Heart right ventricle (tissue), 16 donors: ENCODE measurements at regions not wholly inside any gene's neighbourhood (a gene's known extent, or its start where the extent isn't known, plus 50 kb on each side); places are given as distances from the start of the nearest gene placed in this dataset.
"Not testable (repeated sequence)": the region's sequence is repeated elsewhere in the genome, so short reads cannot be mapped to it uniquely, and the experiment has no call there.

Source experiments
- ATAC-seq, 8 donors: fragments of 200-7000 bp; cut with Tn5 transposase; one replicate each; pipeline ENCODE4 v1.9.1; 2020; ENCODE audit warnings: mild to moderate bottlenecking in 8 of 8, moderate library complexity in 8 of 8, moderate number of reproducible peaks in 1 of 8
- DNase-seq, 2 donors: peaks; one replicate each; pipeline ENCODE4 v3.0.0-alpha.2; 2020
- H3K27ac ChIP-seq, 10 donors: fragments of 200-600 bp; sonication (generic) in 2 of 10; one replicate each; pipeline versions ENCODE4 v1.5.0 to v1.8.0; 2020 to 2022; ENCODE audit warnings: mild to moderate bottlenecking in 3 of 10
- H3K27me3 ChIP-seq, 7 donors: fragments of 200-600 bp; one replicate each; pipeline ENCODE4 v1.8.0; 2021 to 2022; ENCODE audit warnings: mild to moderate bottlenecking in 2 of 7
- H3K36me3 ChIP-seq, 9 donors: fragments of 200-600 bp; sonication (generic) in 1 of 9; one replicate each; pipeline versions ENCODE4 v1.5.0 to v1.8.0; 2020 to 2022; ENCODE audit warnings: mild to moderate bottlenecking in 2 of 9
- H3K4me1 ChIP-seq, 9 donors: fragments of 200-600 bp; sonication (generic) in 1 of 9; one replicate each; pipeline versions ENCODE4 v1.5.0 to v1.8.0; 2020 to 2022; ENCODE audit warnings: mild to moderate bottlenecking in 4 of 9
- H3K4me3 ChIP-seq, 10 donors: fragments of 200-600 bp; sonication (generic) in 2 of 10; one replicate each; pipeline versions ENCODE4 v1.5.0 to v1.8.0; 2020 to 2022; ENCODE audit warnings: mild to moderate bottlenecking in 7 of 10, moderate library complexity in 2 of 10
- H3K9me3 ChIP-seq, 11 donors: fragments of 200-600 bp in 10 of 11; sonication (generic) in 2 of 11; one replicate each; pipeline versions ENCODE4 v1.5.0 to v1.8.0; 2013 to 2022; ENCODE audit warnings: mild to moderate bottlenecking in 2 of 11, control low read depth in 1 of 11, moderate library complexity in 1 of 11
- CTCF ChIP-seq, 9 donors: fragments of 200-600 bp; sonication (generic) in 2 of 9; IDR thresholded peaks; one replicate each; pipeline versions ENCODE4 v1.5.0 to v1.8.0; 2021 to 2022; ENCODE audit warnings: antibody characterized with exemption in 9 of 9, mild to moderate bottlenecking in 5 of 9, moderate library complexity in 1 of 9
- WGBS, 2 donors: extraction: QIAGEN DNeasy Blood & Tissue Kit; methylation state at CpG; one replicate each; pipeline ENCODE4 v1.1.7; 2013; ENCODE audit warnings: inconsistent platforms in 1 of 2; 5-methylcytosine and 5-hydroxymethylcytosine counted together
- intact Hi-C, 10 donors: fragments of 100-400 bp; cut with DNase I; formaldehyde crosslinking; loops; one replicate each; pipeline versions ENCODE4 v1.11.1 to v1.14.2; 2022
- donor health status: Arrhythmogenic right ventricular cardiomyopathy.
- donor health status: ischemic (EF 13 %, LVEDD 7.1; RV severe dilation, severe dysfunction).
- donor health status: healthy with polysubstance abuse.
- donor health status: DM: no; HTN: yes; CAD: no.
- donor health status: DM: no; HTN: no; CAD: no.
- donor health status: ischemic (EF 25% LVEDD 6.9; RV normal size, moderate dysfunction).
- donor health status: ischemic (EF 25% LVEDD 5.7; RV mildly dilated, moderate dysfunction).
- donor health status: healthy.
- donor health status: DM: yes; HTN: yes; CAD: no.
- donor health status: Ischemic cardiomyopathy.
- donor health status: ischemic (EF 35%, LVEDD 5.7; RV mildly dilated, moderate dysfunction).
- donor health status: nonischemic (EF 11% LVEDD 7.7; RV severe dilation, severe dysfunction).
- donor health status: DM: yes; HTN: yes; CAD: no.
- donor health status: PGD.
- donor health status: ischemic (EF 29% LVEDD 5.4; RV normal size, mild dysfunction).
- donor health status: nonischemic (EF 23%, LVEDD 6.1; RV moderate dilation, normal function).

GRCh38 chr1:95790136-95790535 lies 556.1 kb downstream of the RWDD3 start:
- Histone ChIP-seq H3K27ac (no peak overlapping the region), H3K9me3 (peaks cover 0 to 2% (median 0%) of the 10 kb centered on the region in 11 donors), H3K4me1 (no peaks in the 10 kb centered on the region), H3K36me3 (no peaks in the 10 kb centered on the region), H3K27me3 (no peaks in the 10 kb centered on the region), H3K4me3 (no peak overlapping the region)
- WGBS, 2 donors, result 63 to 69% methylated on average over 3 of the region's 3 CpGs
- TF ChIP-seq CTCF (IDR thresholded peaks at IDR 0.05), result no peak
- ATAC-seq, result no peak
- DNase-seq, result no peak
- intact Hi-C loops, result no loop called here

GRCh38 chr1:95793893-95794292 lies 559.9 kb downstream of the RWDD3 start:
- Histone ChIP-seq H3K27ac (no peak overlapping the region), H3K4me3 (no peak overlapping the region), H3K36me3 (no peaks in the 10 kb centered on the region), H3K4me1 (no peaks in the 10 kb centered on the region), H3K9me3 (peaks cover 0 to 11% (median 0%) of the 10 kb centered on the region in 11 donors), H3K27me3 (no peaks in the 10 kb centered on the region)
- DNase-seq, result no peak
- intact Hi-C loops, result no loop called here
- ATAC-seq, result no peak
- no peak for TF ChIP-seq CTCF (IDR thresholded peaks at IDR 0.05)
- WGBS, 2 donors, result 51 to 52% methylated on average over 5 of the region's 5 CpGs

GRCh38 chr1:95797761-95798160 lies 563.8 kb downstream of the RWDD3 start:
- H3K9me3 ChIP-seq, result peaks cover 0 to 25% (median 0%) of the 10 kb centered on the region in 11 donors
- H3K4me1 ChIP-seq, ATAC-seq, intact Hi-C loops, H3K27ac ChIP-seq, H3K36me3 ChIP-seq, H3K27me3 ChIP-seq, H3K4me3 ChIP-seq, DNase-seq: not testable (repeated sequence)
- 81 to 87% methylated on average over 2 of the region's 2 CpGs for WGBS, 2 donors

GRCh38 chr1:95806171-95806570 lies 572.2 kb downstream of the RWDD3 start:
- Histone ChIP-seq H3K9me3 (peaks cover 0 to 21% (median 0%) of the 10 kb centered on the region in 11 donors), H3K36me3 (no peaks in the 10 kb centered on the region), H3K4me1 (no peaks in the 10 kb centered on the region), H3K4me3 (no peak overlapping the region), H3K27ac (no peak overlapping the region), H3K27me3 (no peaks in the 10 kb centered on the region)
- no peak for ATAC-seq
- DNase-seq, result no peak
- no peak for TF ChIP-seq CTCF (IDR thresholded peaks at IDR 0.05)
- intact Hi-C loops, result no loop called here

GRCh38 chr1:95809391-95809790 lies 575.4 kb downstream of the RWDD3 start:
- H3K9me3 ChIP-seq, result no peaks in the 10 kb centered on the region
- no peak for TF ChIP-seq CTCF (IDR thresholded peaks at IDR 0.05)
- no peak for DNase-seq
- H3K27me3 ChIP-seq, result no peaks in the 10 kb centered on the region
- no peak for ATAC-seq
- H3K4me3 ChIP-seq, result no peak overlapping the region
- intact Hi-C loops, result no loop called here
- no peaks in the 10 kb centered on the region for H3K36me3 ChIP-seq
- 46 to 72% methylated on average over 1 of the region's 1 CpG for WGBS, 2 donors
- H3K4me1 ChIP-seq, result no peaks in the 10 kb centered on the region
- H3K27ac ChIP-seq, result no peak overlapping the region
